ENCODE measurements at regions not wholly inside any gene's neighbourhood (a gene's known extent, or its start where the extent isn't known, plus 50 kb on each side); places are given as distances from the start of the nearest gene placed in this dataset.
A peak's percentile ranks its signal among the peaks of the same experiment; 100 is the strongest.

GRCh38 chr4:174586651-174587050, 64.4 kb upstream of the HPGD start:
- ATAC-seq, result no peak
- intact Hi-C loops (cut with DNase I), result no loop called here
- no peaks in the 10 kb centered on the region for H3K27me3 ChIP-seq
- peaks cover 0 to 17% of the 10 kb centered on the region in 2 donors for H3K4me1 ChIP-seq
- peak in 1 of 4 donors; percentile 51 for DNase-seq
- no peak for TF ChIP-seq CTCF (IDR thresholded peaks at IDR 0.05)
- no peak overlapping the region for H3K27ac ChIP-seq
- H3K4me3 ChIP-seq, result no peak overlapping the region
- H3K9me3 ChIP-seq, result no peaks in the 10 kb centered on the region
- no peaks in the 10 kb centered on the region for H3K36me3 ChIP-seq

GRCh38 chr4:174583056-174583455, 60.8 kb upstream of the HPGD start:
- Histone ChIP-seq H3K27ac (no peak overlapping the region), H3K27me3 (no peaks in the 10 kb centered on the region), H3K36me3 (no peaks in the 10 kb centered on the region), H3K4me3 (no peak overlapping the region), H3K4me1 (peaks cover 0 to 15% of the 10 kb centered on the region in 2 donors), H3K9me3 (no peaks in the 10 kb centered on the region)
- no peak for TF ChIP-seq CTCF (IDR thresholded peaks at IDR 0.05)
- intact Hi-C loops (cut with DNase I), result no loop called here
- ATAC-seq (no peak), DNase-seq (no peak)

- no peak for DNase-seq
- H3K27me3 ChIP-seq, result no peaks in the 10 kb centered on the region
- no peak overlapping the region for H3K4me3 ChIP-seq
- no peak for ATAC-seq
- no peaks in the 10 kb centered on the region for H3K9me3 ChIP-seq
- peak overlapping the region in 1 of 2 donors; percentile 72 for H3K27ac ChIP-seq
- intact Hi-C loops (cut with DNase I), result no loop called here
- H3K36me3 ChIP-seq, result no peaks in the 10 kb centered on the region
- no peak for TF ChIP-seq CTCF (IDR thresholded peaks at IDR 0.05)
- peaks cover 0 to 15% of the 10 kb centered on the region in 2 donors for H3K4me1 ChIP-seq
These were observed 60.2 kb upstream of the HPGD start for GRCh38 chr4:174582463-174582862.

GRCh38 chr4:174581901-174582300, 59.6 kb upstream of the HPGD start:
- no peak for ATAC-seq
- DNase-seq, result no peak
- Histone ChIP-seq H3K4me1 (peaks cover 0 to 15% of the 10 kb centered on the region in 2 donors), H3K9me3 (no peaks in the 10 kb centered on the region), H3K27ac (peak overlapping the region in 1 of 2 donors; percentile 72), H3K4me3 (no peak overlapping the region), H3K27me3 (no peaks in the 10 kb centered on the region), H3K36me3 (no peaks in the 10 kb centered on the region)
- intact Hi-C loops (cut with DNase I), result no loop called here
- no peak for TF ChIP-seq CTCF (IDR thresholded peaks at IDR 0.05)

GRCh38 chr4:174580597-174580996, 58.3 kb upstream of the HPGD start:
- Histone ChIP-seq H3K4me1 (peaks cover 0 to 15% of the 10 kb centered on the region in 2 donors), H3K9me3 (no peaks in the 10 kb centered on the region), H3K4me3 (no peak overlapping the region), H3K36me3 (no peaks in the 10 kb centered on the region), H3K27me3 (no peaks in the 10 kb centered on the region), H3K27ac (no peak overlapping the region)
- TF ChIP-seq CTCF (IDR thresholded peaks at IDR 0.05), result no peak
- no peak for DNase-seq
- intact Hi-C loops (cut with DNase I), result no loop called here
- peak; percentile 56 for ATAC-seq
